Vagina (tissue), 2 donors: ENCODE measurements at regions not wholly inside any gene's neighbourhood (a gene's known extent, or its start where the extent isn't known, plus 50 kb on each side); places are given as distances from the start of the nearest gene placed in this dataset.

Experiments
- DNase-seq, 2 donors: peaks; one replicate each; pipeline ENCODE4 v3.0.0-alpha.2; 2017; ENCODE audit errors: extremely low spot score in 2 of 2
- H3K27ac ChIP-seq: fragments of 200-600 bp; sonication (generic); one replicate; pipeline ENCODE4 v1.5.1; 2019
- H3K27me3 ChIP-seq: fragments of 200-600 bp; sonication (generic); one replicate; pipeline ENCODE4 v1.5.1; 2019
- H3K36me3 ChIP-seq, 2 donors: fragments of 200-600 bp; sonication (generic); one replicate each; pipeline ENCODE4 v1.5.1; 2017 to 2019
- H3K4me1 ChIP-seq: fragments of 200-600 bp; sonication (generic); one replicate; pipeline ENCODE4 v1.5.1; 2019
- H3K4me3 ChIP-seq, 2 donors: fragments of 200-600 bp; sonication (generic); 1 replicate in 1 of 2; 2 replicates in 1 of 2; pipeline ENCODE4 v1.5.1; 2016 to 2019
- H3K9me3 ChIP-seq: fragments of 200-600 bp; sonication (generic); one replicate; pipeline ENCODE4 v1.5.1; 2019
- CTCF ChIP-seq, 3 experiments: fragments of 450-650 bp in 2 of 3; fragments of 200-600 bp in 1 of 3; sonication (generic) in 1 of 3; IDR thresholded peaks; one replicate each; pipeline ENCODE4 v1.5.1; 2017 to 2019; ENCODE audit warnings: antibody characterized with exemption in 3 of 3, mild to moderate bottlenecking in 2 of 3, moderate library complexity in 2 of 3
- POLR2A ChIP-seq, 2 donors: fragments of 450-650 bp; IDR thresholded peaks; one replicate each; pipeline ENCODE4 v1.6.1; 2017; ENCODE audit warnings: antibody characterized with exemption in 2 of 2, mild to moderate bottlenecking in 2 of 2, moderate library complexity in 2 of 2
- POLR2AphosphoS5 ChIP-seq, 2 donors: sonication (generic); formaldehyde crosslinking; IDR thresholded peaks; one replicate each; pipeline ENCODE4 v1.9.0; 2017; ENCODE audit warnings: antibody characterized with exemption in 2 of 2, mild to moderate bottlenecking in 2 of 2, low read depth in 1 of 2; ENCODE audit not compliant: insufficient read depth in 1 of 2
- intact Hi-C: fragments of 100-400 bp; cut with DNase I; formaldehyde crosslinking; loops from one replicate; pipeline ENCODE4 v1.15.1; 2023

GRCh38 chr1:56335394-56335793, 244.0 kb downstream of the PLPP3 start:
- H3K27me3 ChIP-seq: no peaks in the 10 kb centered on the region

GRCh38 chr1:56334047-56334446, 245.3 kb downstream of the PLPP3 start:
- H3K27me3 ChIP-seq: no peaks in the 10 kb centered on the region
- peaks cover 8% of the 10 kb centered on the region for H3K4me1 ChIP-seq
- no peak for DNase-seq
- no peak overlapping the region for H3K27ac ChIP-seq
- no peaks in the 10 kb centered on the region for H3K9me3 ChIP-seq
- intact Hi-C loops: no loop called here
- TF ChIP-seq CTCF (IDR thresholded peaks at IDR 0.05): no peak
- TF ChIP-seq POLR2A (IDR thresholded peaks at IDR 0.05): no peak
- no peak for TF ChIP-seq POLR2AphosphoS5 (IDR thresholded peaks at IDR 0.05; ENCODE audit: insufficient read depth in 1 of 2, low read depth in 1 of 2)
- no peak overlapping the region for H3K4me3 ChIP-seq
- no peaks in the 10 kb centered on the region for H3K36me3 ChIP-seq

More at GRCh38 chr1:56335394-56335793, 244.0 kb downstream of the PLPP3 start:
- no peak overlapping the region for H3K27ac ChIP-seq
- peaks cover 2% of the 10 kb centered on the region for H3K4me1 ChIP-seq
- H3K9me3 ChIP-seq: no peaks in the 10 kb centered on the region
- no peaks in the 10 kb centered on the region for H3K36me3 ChIP-seq
- no peak overlapping the region for H3K4me3 ChIP-seq
- intact Hi-C loops: no loop called here
- DNase-seq: no peak
- TF ChIP-seq POLR2A (IDR thresholded peaks at IDR 0.05) (no peak), POLR2AphosphoS5 (IDR thresholded peaks at IDR 0.05; ENCODE audit: insufficient read depth in 1 of 2, low read depth in 1 of 2) (no peak), CTCF (IDR thresholded peaks at IDR 0.05) (no peak)

- Histone ChIP-seq H3K27me3 (no peaks in the 10 kb centered on the region), H3K9me3 (no peaks in the 10 kb centered on the region), H3K36me3 (no peaks in the 10 kb centered on the region), H3K4me1 (peaks cover 8% of the 10 kb centered on the region), H3K27ac (no peak overlapping the region), H3K4me3 (no peak overlapping the region)
- TF ChIP-seq POLR2A (IDR thresholded peaks at IDR 0.05) (no peak), CTCF (IDR thresholded peaks at IDR 0.05) (no peak), POLR2AphosphoS5 (IDR thresholded peaks at IDR 0.05; ENCODE audit: insufficient read depth in 1 of 2, low read depth in 1 of 2) (no peak)
- DNase-seq: no peak
- intact Hi-C loops: no loop called here
Measured at GRCh38 chr1:56333461-56333860, 245.9 kb downstream of the PLPP3 start.

- DNase-seq: no peak
- H3K36me3 ChIP-seq: no peaks in the 10 kb centered on the region
- no peak overlapping the region for H3K4me3 ChIP-seq
- H3K27ac ChIP-seq: no peak overlapping the region
- H3K9me3 ChIP-seq: no peaks in the 10 kb centered on the region
- no peaks in the 10 kb centered on the region for H3K27me3 ChIP-seq
- peaks cover 8% of the 10 kb centered on the region for H3K4me1 ChIP-seq
- intact Hi-C loops: no loop called here
- no peak for TF ChIP-seq CTCF (IDR thresholded peaks at IDR 0.05)
- TF ChIP-seq POLR2A (IDR thresholded peaks at IDR 0.05): no peak
- no peak for TF ChIP-seq POLR2AphosphoS5 (IDR thresholded peaks at IDR 0.05; ENCODE audit: insufficient read depth in 1 of 2, low read depth in 1 of 2)
Measured at GRCh38 chr1:56331892-56332567, 247.3 kb downstream of the PLPP3 start.

- Histone ChIP-seq H3K4me3 (no peak overlapping the region), H3K36me3 (no peaks in the 10 kb centered on the region), H3K4me1 (peaks cover 8% of the 10 kb centered on the region), H3K27me3 (no peaks in the 10 kb centered on the region), H3K9me3 (no peaks in the 10 kb centered on the region), H3K27ac (no peak overlapping the region)
- intact Hi-C loops: no loop called here
- TF ChIP-seq POLR2AphosphoS5 (IDR thresholded peaks at IDR 0.05; ENCODE audit: insufficient read depth in 1 of 2, low read depth in 1 of 2): no peak
- TF ChIP-seq POLR2A (IDR thresholded peaks at IDR 0.05): no peak
- TF ChIP-seq CTCF (IDR thresholded peaks at IDR 0.05): no peak
- no peak for DNase-seq
Measured at GRCh38 chr1:56331207-56331891, 248.0 kb downstream of the PLPP3 start.
